HFF-Myc (cell line): ENCODE measurements at regions not wholly inside any gene's neighbourhood (a gene's known extent, or its start where the extent isn't known, plus 50 kb on each side); places are given as distances from the start of the nearest gene placed in this dataset.

Experiments
- DNase-seq: peaks from one replicate; pipeline ENCODE4 v3.0.0-alpha.2; 2011; ENCODE audit warnings: low read depth; ENCODE audit errors: extremely low read depth
- H3K4me3 ChIP-seq: replicated peaks from 2 replicates; pipeline ENCODE4 v1.5.1; 2011; ENCODE audit warnings: low read depth, mild to moderate bottlenecking, control low read depth, low read length
- TF ChIP-seq, protein P1 (sequence below): IDR thresholded peaks from 2 replicates; pipeline ENCODE4 v1.5.1; 2012; ENCODE audit warnings: mild to moderate bottlenecking, low read depth, low read length, control low read depth; ENCODE audit errors: missing control alignments

DNA sequence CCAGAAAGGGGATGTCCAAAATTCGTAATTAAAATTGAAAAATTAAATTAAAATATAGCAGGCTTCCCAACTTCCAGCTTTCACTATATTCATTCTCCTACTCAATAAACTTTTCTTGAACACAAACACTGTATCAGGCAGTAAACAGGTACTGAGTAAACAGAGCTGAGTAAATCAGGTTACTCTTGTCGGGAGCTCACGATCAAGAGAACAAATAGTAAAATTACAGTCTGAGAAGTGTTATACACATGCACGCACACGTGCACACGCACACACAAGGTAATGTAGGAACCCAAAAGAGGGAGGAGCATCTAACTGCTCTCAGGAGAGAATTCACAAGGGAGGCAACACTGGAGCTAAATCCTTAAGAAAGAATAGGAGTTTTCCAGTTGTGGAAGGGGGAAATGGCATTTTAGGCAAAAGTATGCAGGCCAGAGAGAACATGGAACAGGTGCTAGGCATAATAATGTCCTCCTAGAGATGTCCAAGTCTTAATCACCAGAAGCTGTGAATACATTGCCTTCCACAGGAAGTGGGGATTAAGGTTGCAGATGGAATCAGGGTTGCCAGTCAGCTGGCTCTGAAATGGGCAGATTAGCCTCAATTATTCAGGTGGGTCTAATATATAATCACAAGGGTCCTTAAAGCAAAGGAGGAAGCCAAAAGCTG is 598.8 kb upstream of the BRINP1 start:
- DNase-seq: no peak
- no peak overlapping the region for H3K4me3 ChIP-seq
- TF ChIP-seq, protein P1, sequence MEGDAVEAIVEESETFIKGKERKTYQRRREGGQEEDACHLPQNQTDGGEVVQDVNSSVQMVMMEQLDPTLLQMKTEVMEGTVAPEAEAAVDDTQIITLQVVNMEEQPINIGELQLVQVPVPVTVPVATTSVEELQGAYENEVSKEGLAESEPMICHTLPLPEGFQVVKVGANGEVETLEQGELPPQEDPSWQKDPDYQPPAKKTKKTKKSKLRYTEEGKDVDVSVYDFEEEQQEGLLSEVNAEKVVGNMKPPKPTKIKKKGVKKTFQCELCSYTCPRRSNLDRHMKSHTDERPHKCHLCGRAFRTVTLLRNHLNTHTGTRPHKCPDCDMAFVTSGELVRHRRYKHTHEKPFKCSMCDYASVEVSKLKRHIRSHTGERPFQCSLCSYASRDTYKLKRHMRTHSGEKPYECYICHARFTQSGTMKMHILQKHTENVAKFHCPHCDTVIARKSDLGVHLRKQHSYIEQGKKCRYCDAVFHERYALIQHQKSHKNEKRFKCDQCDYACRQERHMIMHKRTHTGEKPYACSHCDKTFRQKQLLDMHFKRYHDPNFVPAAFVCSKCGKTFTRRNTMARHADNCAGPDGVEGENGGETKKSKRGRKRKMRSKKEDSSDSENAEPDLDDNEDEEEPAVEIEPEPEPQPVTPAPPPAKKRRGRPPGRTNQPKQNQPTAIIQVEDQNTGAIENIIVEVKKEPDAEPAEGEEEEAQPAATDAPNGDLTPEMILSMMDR: no peak

DNA sequence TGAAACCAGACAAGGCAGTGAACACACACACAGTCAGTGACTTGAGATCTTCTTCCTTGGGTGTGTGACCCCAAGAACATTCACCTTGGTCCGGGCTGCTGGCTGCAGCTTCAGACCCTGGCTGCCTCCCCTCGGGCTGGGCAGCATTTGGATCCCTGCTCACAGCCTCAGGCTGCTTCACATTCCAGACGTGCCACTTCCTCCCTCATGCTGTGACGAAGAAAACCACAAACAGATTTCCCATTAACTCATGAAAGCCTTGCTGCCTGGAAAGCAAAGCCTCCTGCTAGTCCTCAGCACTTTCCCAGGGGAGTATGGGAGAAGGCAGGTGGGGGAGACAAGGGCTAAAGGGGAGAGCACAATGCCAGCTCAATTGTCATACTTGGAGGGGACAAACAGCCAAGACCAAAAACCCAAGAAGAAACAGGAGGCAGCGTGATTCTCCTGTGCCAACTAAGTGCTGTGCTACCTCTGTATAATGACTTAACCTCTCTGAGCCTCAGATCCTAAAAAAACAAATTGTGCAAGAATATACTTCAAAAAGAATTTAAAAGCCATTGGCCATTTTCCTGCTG is 594.6 kb upstream of the BRINP1 start:
- TF ChIP-seq, protein P1: no peak
- peak; percentile 92 for DNase-seq
- no peak overlapping the region for H3K4me3 ChIP-seq

DNA sequence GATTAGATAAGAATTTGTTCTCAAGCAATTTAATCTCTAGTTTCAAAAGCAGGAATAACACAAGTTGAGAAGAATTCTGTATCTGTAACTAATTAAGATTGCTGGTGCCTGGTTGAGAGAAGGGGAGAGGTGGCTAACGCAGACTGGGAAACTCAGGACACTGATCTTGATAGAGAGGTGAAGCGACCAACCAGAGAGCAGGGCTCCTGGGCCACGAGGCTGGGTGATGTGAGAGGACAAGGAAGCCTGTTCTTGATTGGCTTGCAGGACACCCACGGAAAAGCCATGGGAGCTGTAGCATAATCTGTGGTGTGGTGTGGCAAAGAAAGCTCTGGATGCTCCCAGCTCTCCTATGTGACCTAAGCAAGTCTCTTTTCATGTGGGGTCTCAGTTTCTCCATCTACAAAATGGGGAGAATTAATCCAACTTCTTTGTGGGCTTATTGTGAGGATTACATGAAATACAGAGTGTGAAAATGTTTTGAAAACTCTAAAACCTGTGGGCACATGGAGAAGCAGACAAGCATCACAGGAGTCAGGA is 594.1 kb upstream of the BRINP1 start:
- DNase-seq: peak; percentile 89
- TF ChIP-seq, protein P1: no peak
- no peak overlapping the region for H3K4me3 ChIP-seq

DNA sequence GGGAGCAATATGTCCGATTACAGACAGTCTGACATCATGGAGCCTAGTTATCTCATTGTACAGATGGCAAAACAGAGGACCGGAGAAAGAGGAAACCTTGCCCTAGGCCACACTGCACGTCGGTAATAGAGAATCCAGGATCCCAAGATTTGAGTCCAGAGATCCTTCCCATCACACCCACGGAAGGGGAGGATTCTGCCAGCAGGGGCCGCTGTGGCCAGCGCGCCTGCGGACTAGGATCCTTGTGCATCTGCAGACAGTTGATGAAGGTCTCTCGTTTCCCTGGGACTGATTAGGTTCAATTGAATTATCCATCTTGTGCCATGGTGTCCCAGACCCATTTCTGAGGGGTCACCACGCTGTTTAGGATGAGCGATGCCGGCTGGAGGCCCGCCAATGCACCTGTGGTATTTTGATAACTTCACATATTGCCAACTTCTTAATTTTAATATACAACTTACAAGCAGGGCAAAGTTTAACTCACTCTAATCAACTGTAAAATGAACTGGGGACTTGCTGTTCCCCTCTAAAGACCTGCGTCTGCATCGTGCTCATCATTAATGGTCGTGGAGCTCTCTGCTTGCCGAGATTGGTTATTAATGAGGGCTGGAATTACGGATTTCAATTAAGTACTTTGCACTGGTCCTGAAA is 592.7 kb upstream of the BRINP1 start:
- no peak overlapping the region for H3K4me3 ChIP-seq
- TF ChIP-seq, protein P1: peak; percentile 85
- DNase-seq: no peak

DNA sequence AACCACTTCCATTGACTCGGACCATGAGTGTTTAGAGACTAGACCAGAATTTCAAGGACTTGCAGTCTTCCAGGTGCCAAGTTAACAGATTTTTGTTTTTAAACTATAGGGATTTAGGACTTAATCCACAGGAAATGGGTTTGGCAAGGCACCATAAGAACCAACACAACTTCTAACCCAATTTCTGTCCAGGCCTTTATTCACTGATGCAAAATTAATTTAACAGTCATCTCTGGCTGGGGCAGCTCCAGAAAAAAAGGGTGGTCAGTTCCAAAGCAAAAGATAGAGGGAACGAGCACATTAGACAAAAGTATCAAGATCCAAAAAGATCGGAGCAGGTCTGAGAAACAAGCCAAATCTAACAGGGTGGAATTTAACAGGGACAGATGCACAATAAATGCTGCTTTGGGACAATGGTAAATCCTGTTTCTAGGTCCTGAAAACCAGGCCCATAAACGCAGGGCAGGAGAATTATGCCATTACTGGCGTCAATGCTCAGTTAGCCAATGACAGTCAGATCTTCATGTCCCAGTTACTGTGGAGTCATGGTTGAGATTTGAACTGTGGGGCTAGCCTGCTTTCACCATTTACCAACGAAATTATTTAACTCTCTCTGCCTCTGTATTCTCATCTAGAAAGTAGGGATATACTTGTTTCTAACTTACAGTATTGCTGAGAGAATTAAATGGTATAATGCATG is 590.8 kb upstream of the BRINP1 start:
- TF ChIP-seq, protein P1: no peak

DNA sequence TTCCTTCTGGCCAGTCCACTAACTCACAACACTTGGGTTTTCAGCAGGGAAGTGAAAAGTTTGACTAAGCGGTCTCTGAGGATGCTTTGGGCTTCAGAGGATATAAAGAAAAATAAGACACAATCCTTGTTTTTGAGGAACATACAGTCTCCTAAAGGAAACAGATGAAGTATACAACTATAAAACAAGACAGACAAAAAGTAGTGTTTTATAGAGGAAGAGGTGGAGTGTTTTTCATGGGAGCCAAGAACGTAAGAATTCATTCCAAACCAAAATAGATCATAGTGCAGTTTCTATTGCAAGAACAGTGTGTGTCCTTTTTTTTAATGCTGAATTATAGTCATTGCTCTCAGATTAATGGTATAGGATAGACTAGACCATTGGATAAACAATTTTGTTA is 586.9 kb upstream of the BRINP1 start:
- no peak overlapping the region for H3K4me3 ChIP-seq
- DNase-seq: no peak
- TF ChIP-seq, protein P1: no peak

More for the DNA sequence above, 590.8 kb upstream of the BRINP1 start:
- DNase-seq: no peak
- no peak overlapping the region for H3K4me3 ChIP-seq
